ENCODE measurements at regions not wholly inside any gene's neighbourhood (a gene's known extent, or its start where the extent isn't known, plus 50 kb on each side); places are given as distances from the start of the nearest gene placed in this dataset.
"Not testable (repeated sequence)": the region's sequence is repeated elsewhere in the genome, so short reads cannot be mapped to it uniquely, and the experiment has no call there.

DNA sequence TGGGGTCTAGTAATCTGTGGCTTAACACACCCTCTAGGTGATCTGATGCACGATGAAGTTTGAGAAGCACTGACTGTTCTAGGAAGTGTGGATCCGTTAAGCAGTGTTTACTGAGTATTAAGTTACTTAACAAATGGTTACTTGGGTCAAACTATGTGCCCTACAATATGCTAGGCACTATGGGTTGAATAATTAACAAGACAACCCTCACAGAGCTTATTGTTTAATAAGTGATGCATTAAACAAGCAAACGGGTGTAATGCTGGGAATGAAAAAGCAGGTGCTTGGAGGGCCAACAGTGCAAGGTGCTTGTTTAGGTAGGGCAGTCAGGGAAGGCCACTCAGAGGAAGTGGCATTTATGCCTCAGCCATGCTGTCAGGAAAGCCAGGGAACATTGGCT lies 378.0 kb upstream of the PODXL start:
- DNase-seq (no peak), ATAC-seq (no peak)

DNA sequence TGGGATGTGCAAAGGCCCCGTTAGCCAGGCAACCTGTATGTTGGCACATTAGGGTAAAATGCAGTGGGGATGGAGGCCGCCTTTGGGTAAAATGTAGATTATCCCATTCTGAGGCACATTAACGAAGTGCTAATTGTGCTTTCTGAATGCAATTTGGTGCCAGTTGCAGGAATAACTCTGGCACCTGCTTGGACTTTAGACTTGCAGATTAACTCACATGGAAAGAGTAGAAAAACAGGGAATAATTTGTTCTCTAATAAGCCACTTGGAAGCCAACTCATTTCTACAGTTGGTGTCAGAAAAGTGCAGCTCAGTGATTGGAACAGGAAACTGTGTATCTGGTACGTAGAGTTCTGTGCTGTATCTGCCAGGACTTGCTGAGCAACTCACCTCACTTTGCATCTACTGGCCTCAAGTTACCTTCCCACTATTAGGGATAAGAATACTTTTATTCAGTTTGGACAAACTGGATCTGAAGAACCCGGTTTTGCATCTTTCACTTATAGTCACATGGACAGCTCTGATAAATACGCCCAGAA lies 377.4 kb upstream of the PODXL start:
- DNase-seq (no peak), ATAC-seq (no peak)

DNA sequence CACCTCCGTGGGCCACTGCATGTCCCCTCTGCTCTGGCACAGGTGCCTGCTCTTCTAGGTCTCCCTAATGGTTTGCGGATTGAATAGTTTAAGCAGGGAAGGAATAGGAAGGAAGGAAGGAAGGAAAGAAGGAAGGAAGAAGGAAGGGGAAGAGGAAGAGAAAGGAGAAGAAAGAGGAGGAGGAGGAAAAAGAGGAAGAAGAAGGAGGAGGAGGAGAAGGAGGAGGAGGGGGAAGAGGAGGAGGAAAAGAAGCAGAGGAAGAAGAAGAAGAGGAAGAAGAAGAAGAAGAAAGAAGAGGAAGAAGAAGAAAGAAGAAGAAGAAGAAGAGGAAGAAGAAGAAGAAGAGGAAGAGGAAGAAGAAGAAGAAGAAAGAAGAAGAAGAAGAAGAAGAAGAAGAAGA lies 376.8 kb upstream of the PODXL start:
- not testable (repeated sequence) for ATAC-seq

DNA sequence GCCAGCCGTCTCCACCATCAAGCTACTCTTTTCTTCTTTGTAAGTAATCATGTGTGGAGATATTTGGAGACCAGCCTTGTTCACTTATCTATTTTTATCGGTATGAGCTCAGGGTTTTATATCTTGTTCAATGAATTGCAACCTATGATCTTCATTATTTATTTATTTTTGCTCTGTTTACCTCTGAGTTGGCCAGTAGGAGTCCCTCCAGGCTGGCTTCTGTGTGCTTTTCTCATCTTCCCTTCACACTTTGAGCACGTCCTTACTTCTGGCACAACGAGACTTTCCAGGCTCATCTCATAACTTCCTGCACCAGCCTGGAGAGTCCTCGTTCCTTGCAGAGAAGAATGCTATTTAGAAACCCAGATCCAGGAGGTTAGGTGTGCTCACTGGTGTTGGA lies 375.8 kb upstream of the PODXL start:
- DNase-seq: no peak
- ATAC-seq: no peak

More for the DNA sequence above, 376.8 kb upstream of the PODXL start:
- DNase-seq: not testable (repeated sequence)

DNA sequence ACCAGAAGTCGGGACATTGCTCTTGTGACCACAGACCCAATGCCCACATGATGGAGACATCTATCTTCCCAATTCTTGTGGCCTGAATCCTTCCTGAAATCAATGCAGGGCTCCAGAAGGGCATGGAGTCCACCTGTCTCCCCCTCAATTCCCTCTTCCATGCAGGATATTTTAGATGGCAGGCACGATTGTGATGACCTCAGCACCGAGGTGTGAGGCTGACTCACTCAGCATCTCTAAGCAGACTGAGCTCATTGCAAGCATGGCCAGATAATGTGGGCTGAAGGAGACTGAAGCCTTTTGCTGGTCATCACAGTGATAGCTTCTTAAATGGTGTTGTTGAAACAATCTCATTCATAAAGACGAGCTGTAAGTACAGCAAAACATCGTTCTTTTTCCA lies 374.9 kb upstream of the PODXL start:
- no peak for ATAC-seq

DNA sequence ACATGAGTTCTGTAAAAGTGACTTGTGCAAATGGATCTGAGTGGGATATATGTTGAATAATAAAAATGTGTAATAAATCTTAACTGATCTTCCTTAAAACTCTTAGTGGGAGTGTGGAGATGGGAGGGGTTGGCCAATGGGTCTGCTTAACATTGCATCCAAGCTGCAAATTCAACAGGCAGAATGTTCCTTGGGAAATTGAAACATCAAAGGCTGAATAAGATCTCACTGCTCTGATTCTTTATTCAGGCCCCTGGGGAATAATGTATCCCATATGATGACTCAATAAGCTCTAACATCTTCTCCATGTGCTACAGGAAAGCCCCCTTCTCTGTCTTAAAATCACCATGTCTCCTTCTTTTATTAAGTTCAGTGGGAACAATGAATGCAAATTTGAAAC lies 373.2 kb upstream of the PODXL start:
- ATAC-seq (no peak), DNase-seq (no peak)

More for the DNA sequence above, 374.9 kb upstream of the PODXL start:
- DNase-seq: no peak

DNA sequence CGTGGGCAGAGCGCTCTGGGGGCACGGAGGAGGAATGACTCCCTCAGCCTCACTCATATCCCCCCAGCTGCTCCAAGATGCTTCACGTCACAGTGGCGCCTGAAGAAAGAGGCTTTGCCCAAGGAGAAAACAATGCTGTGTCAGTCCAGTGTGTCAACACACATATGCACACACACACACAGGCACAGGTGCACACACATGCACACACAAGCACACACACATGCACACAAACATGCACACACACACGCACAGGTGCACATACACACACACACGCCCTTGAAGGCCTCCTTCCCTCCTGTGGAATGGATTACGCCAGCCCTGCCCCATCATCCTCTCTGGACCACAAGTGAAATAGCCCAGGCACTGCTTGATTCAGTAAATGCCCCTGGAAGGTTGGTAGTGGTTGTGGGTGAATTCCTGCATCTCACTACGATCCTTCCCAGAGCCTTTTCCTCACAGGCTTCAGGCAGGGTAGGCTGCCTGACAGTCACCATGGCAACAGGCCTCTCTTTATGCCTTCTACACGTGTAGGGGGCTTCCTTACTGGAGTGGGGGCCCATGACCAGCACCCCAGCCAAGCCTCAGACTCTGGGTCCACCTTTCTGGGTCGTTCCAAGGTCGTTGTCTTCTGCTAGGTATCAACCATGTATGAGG lies 371.5 kb upstream of the PODXL start:
- no peak for ATAC-seq
- no peak for DNase-seq

DNA sequence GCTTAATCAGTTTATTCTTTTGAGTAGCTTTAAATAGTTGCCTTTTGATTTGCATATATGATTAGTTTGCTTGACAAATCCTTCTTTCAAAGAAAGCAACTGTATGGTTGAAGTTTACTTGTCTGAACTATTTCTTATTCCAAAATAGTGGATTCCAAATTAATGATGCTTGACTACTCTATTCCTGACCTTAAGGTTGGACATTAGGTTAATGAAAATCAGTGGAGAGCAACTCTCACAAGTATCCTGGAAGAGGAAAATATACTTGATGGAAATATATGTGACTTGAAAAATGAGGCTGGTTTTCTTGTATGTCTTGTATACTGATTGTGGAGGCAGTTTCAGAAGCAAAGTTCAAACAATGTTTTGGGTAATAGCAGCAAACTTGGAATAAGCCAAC lies 369.2 kb upstream of the PODXL start:
- DNase-seq: no peak

DNA sequence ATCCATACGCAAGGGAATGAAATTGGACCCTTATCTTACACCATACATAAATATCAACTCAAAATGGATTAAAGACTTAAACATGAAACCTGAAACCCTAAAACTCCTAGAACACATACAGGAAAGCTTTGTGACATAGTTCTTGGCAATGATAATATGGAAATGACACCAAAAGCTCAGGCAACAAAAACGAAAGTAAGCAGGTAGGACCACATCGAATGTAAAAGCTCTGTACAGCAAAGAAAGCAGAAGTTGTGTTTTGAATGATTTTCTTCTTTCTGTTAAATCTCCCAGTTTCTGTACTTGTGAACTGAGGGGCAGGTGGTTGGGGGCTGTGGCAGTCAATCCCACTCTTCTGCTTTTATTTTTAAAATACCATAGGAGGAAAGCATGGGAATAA lies 368.4 kb upstream of the PODXL start:
- ATAC-seq (no peak), DNase-seq (no peak)

More for the DNA sequence above, 369.2 kb upstream of the PODXL start:
- ATAC-seq: no peak

DNA sequence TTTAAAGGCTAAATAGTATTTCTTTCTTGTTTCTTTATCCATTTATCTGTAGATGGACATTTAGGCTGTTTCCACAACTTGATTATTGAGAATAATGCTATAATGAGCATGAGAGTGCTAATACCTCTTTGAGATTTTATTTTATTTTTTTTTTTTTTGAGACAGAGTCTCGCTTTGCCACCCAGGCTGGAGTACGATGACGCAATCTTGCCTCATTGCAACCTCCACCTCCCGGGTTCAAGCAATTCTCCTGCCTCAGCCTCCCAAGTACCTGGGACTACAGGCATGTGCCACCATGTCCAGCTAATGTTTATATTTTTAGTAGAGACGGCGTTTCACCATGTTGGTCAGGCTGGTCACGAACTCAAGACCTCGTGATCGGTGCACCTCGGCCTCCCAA lies 366.5 kb upstream of the PODXL start:
- not testable (repeated sequence) for DNase-seq, ATAC-seq

DNA sequence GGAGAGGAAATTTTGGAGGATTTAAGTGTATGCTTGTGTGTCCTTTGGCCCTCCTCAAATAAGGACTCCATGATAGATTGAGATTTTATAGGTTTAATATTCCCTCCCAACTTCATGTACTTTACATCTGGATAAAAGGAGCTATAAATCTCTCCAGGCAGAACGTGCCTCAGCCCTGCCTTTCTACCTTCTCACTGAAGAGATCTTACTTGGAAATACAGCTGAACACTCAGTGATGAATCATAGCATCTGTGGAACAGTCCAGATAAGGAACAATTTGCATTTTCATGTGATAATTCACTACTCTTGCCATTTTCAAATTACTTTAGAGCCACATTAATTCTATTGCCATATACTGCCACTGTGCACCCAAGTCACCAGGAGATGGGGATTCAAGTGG lies 364.6 kb upstream of the PODXL start:
- no peak for ATAC-seq
- no peak for DNase-seq

DNA sequence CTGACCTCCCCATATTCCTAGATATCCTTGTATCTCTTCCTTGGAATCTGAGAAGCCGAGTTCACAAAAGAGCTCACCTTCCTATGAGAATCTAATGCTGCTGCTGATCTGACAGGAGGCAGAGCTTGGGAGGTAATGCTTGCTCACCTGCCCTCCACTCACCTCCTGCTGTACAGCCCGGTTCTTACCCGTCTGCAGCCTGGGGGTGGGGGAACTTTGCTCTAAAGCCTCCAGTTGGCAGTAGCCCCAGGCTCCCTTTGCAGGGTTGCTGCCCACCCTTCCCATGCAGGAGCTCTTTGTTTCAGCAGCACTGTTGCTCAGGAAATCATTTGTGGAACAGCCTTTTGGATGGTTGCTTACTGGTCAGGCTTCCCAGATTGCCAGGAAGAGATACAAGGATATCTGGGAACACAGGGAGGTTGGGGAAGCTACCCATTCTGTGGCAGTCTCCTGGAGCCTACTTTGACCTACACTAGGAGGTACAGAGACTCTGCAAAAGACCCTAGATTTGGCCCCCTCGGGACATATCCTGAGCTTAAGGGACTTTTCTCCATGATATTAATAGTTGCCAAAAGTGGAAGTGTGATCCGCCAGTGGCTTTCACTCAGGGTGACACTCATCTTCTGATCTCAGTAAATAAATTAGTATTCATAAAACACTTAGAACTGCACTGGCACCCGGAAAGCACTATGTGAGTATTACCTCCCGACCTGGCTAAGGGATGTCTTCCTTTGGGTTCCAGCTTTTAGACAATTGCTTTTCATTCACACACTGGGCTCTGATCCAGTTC lies 363.7 kb upstream of the PODXL start:
- ATAC-seq: no peak
- DNase-seq: no peak

DNA sequence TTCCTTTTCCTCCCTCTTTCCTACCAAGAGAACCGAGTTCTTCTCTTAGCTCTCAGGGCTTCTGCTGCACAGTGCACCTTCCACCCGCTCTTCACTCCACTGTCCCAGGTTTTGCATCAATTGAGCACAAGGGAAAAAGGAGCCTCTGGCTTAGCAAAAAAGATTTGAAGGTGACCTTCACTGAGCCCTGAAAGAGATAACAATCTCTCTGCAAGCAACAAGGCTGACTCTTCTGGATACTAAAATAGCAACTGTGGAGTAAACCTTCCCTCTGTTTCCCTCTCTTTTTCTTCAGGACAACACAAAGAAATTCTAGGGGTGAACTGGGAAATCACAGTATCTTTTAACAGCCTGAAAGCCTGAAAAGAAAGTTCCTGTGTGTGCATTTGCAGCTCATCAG lies 354.7 kb upstream of the PODXL start:
- ATAC-seq (no peak), DNase-seq (no peak)

DNA sequence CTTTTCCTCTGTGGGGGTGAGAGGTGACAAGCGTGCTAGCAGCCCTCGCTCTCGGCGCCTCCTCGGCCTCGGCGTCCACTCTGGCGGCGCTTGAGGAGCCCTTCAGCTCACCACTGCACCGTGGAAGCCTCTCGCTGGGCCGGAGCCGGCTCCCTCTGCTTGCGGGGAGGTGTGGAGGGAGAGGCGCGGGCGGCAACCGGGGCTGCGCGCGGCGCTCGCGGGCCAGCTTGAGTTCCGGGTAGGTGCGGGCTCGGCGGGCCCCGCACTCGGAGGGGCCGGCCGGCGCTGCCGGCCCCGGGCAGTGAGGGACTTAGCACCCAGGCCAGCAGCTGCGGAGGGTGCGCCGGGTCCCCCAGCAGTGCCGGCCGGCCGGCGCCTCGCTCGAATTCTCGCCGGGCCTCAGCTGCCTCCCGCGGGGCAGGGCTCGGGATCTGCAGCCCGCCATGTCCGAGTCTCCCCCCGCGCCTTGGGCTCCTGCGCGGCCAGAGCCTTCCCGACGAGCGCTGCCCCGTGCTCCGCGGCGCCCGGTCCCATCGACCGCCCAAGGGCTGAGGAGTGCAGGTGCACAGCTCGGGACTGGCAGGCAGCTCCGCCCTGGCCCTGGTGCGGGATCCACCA lies 352.8 kb upstream of the PODXL start:
- ATAC-seq: no peak

DNA sequence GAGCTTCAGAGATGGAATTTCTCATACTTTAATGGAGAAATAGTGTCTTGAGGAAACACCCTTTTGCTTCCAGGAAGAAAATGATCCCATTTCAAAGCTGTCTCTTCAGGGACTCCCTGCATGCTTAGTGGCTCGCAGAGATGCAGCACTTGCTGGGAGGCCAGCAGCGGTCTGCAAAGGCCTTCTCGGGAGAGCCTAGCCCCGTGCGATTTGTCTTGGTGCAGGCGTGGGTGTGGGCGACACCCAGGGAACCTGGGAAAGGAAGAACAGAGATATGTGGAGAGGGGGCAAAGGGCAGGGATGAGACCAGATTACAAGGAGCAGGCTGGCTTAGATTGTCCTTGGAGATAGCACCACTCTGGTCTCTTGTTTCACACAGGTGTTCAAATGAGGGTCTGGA lies 352.3 kb upstream of the PODXL start:
- DNase-seq (no peak), ATAC-seq (no peak)

More for the DNA sequence above, 352.8 kb upstream of the PODXL start:
- no peak for DNase-seq

DNA sequence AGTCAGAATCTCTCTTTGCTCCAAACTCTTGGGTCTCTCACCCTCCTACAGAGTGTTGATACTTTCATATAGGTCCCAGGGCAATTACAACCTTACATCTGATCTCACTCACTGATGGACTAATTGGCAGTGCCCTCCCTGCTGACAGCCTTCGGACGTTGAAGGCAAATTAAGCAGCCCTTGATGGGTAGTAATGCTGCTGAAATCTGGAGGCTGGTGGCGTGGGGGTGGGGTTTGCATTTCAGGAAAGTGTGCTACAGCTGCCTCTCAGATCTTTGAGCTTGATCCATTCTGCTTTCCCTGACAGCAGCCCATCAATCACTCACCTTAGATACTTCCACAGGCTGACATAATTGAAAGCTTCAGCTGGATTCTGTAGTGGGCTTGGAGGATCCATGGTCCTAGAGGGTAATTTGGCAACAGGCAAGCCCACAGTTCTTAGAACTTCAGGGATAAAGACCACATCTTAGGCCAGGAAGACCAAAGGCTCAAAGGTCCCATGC lies 349.1 kb upstream of the PODXL start:
- DNase-seq: no peak
- no peak for ATAC-seq

DNA sequence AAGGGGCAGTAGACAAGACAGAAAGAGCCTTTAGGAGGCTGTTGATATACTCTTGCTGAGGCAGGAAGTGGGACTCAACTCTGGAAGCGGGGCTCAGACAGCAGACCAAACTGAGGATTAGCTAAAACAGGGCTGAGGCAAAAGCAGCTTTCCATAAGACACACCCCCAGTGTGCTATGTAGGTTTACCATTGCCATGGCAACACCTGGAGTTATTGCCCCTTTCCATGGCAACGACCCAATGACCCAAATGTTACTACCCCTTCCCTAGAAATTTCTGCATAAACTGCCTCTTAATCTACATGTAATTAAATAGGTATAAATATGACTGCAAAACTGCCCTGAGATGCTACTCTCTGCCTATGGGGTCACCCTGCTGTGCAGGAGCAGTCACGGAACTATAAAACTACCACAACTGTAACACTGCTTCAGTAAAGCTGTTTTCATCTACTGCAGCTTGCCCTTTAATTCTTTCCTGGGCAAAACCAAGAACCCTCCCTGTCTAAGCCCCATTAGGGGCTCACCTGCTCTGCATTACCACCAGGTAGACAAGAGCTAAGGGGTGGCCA lies 348.4 kb upstream of the PODXL start:
- ATAC-seq: no peak
- no peak for DNase-seq

DNA sequence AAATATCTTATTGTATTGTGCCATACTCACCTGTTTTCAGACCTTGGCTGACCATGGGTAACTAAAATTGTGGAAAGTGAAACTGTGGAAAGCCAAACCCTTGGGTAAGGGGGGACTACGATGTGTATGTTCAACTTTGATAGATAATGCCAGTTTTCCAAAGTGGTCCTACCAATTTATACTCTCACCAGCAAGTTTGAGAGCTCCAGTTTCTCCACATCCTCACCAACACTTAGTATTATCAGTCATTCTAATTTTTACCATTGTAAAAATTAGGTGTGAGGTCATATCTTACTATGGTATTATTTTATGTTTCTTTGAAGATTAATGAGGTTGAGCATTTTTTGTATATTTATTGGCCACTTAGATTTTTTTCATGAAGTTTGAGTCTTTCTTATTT lies 346.9 kb upstream of the PODXL start:
- ATAC-seq (no peak), DNase-seq (no peak)

DNA sequence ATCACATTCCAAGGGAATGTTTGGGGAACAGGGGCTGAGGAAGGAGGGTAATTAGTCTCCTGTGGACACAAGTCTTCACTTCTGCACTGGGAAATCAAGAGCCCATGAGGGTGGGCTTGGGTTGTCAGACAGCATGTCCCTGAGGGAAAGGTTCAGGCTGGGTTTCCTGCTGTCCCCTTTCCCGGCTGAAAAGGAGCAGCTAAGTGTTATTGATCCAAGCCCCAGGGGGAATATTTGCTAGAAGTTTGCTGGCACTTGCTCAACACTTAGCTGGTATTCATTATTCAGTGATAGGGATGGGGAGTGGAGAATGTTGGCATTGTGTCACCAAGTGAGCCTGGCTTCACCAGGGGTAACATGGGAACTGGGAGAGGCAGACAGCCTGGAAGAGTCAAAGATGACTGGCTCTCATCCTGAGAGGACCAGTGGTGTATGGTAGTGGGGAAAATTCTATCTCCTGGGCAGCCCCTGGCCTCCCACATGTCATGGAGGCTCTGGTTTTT lies 344.4 kb upstream of the PODXL start:
- no peak for ATAC-seq

DNA sequence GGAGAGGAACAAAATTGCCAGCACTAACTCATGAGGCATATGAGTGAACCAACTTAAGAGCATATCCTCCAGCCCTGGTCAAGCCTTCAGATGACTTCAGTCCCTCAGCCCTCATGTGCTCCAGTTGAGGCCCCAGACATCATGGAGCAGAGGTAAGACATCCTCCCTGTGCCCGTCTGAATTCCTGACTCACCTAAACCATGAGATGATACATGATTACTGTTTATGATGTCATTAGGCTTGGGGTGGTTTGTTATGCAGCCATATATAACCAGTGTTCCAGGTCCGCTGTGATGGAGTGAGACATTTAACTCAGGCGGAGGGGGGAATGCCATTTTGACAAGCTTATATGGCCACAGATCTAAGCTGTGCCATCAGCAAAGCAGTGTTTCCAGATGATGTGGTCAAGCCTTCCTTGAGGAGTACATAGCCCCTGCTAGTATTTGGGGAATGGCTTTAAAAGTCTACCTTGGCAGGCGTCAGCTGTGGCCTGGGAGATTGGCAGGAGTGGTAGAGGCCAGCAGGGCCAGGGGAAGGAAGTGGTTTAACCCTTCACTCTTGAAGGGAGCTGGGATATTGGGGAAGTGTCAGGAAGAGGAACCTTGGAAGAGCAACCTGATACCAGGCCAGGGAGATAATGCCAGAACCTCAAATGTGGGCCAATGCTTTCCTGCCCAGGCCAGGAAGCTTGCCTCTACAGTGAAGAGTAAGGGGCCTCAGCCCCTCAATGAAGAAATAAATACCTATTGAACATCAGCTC lies 343.0 kb upstream of the PODXL start:
- DNase-seq: no peak
- no peak for ATAC-seq

More for the DNA sequence above, 344.4 kb upstream of the PODXL start:
- no peak for DNase-seq

DNA sequence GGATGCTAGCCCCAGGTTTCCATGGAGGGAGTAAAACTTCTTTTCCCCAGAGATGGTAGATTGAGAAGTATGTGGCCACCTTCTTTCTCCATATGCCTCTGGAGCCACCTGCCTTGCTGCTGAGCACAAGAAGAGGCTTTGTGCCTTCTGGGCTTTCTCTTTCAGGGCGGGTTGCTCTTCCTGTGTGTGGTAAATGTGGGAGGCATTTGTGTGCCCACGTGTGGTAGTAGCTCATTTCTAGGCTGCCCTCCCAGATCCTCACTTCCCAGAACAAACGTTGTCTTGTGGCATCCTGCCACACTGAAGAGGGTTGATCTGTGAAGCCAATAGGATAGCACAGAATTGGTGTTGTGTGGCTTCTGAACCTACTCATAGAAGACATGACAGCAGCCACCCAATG lies 342.0 kb upstream of the PODXL start:
- ATAC-seq: no peak

DNA sequence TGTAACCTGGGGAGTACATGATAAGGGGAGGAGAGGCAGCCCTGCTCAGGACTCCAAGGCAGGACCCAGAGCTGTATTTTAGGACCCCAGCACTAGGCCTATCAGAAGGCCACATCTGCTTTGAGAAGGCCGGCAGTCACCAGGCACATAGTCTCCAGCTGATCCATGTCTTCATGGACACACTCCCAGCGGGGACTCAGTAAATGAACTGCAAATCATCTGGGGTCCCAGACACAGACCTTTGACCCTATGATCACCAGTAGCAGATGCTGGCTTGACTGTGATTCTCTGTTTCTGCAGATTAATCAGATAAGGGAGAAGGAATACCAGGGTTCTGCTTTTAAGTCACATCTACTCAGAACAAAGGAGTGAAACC lies 341.4 kb upstream of the PODXL start:
- DNase-seq (no peak), ATAC-seq (no peak)

More for the DNA sequence above, 342.0 kb upstream of the PODXL start:
- DNase-seq: no peak

All from stimulated activated naive CD8-positive, alpha-beta T cell treated with anti-CD3 and anti-CD28 coated beads, Interleukin-15, Interleukin-2, amounts not matched to agents 100 U/mL and 50 U/mL, for 24 hours (primary cell).